Caki2 (cell line): ENCODE measurements at regions not wholly inside any gene's neighbourhood (a gene's known extent, or its start where the extent isn't known, plus 50 kb on each side); places are given as distances from the start of the nearest gene placed in this dataset.

Source experiments
- DNase-seq: peaks from one replicate; pipeline ENCODE4 v3.0.0-alpha.2; 2015; ENCODE audit warnings: low read depth
- in situ Hi-C: cut with HindIII; loops from 2 replicates; pipeline ENCODE4 v1.10.0; 2016; ENCODE audit warnings: low sequenced_read_pairs, low pct_unique_long_range_greater_than_20kb, mixed read lengths

DNA sequence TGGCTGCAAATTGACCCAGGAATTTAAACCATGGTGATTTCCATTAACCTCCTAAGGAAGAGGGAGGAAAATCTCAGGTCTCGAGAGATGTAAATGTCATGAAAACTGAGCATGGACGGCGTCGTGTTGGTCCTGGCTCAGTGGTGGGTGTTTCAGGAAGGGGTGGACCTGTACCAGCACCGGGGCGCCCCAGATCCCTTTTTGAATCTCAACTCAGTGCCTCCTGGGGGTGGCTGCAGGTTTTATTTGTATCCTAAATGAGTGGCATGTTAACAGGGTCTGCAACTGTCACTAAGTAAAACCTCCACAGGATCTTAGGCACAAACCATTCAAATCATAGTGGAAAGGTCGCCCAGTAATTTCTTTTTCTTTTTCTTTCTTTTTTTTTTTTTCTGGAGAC is 101.3 kb downstream of the ASCL4 start:
- in situ Hi-C loops = no loop called here
- DNase-seq = no peak

DNA sequence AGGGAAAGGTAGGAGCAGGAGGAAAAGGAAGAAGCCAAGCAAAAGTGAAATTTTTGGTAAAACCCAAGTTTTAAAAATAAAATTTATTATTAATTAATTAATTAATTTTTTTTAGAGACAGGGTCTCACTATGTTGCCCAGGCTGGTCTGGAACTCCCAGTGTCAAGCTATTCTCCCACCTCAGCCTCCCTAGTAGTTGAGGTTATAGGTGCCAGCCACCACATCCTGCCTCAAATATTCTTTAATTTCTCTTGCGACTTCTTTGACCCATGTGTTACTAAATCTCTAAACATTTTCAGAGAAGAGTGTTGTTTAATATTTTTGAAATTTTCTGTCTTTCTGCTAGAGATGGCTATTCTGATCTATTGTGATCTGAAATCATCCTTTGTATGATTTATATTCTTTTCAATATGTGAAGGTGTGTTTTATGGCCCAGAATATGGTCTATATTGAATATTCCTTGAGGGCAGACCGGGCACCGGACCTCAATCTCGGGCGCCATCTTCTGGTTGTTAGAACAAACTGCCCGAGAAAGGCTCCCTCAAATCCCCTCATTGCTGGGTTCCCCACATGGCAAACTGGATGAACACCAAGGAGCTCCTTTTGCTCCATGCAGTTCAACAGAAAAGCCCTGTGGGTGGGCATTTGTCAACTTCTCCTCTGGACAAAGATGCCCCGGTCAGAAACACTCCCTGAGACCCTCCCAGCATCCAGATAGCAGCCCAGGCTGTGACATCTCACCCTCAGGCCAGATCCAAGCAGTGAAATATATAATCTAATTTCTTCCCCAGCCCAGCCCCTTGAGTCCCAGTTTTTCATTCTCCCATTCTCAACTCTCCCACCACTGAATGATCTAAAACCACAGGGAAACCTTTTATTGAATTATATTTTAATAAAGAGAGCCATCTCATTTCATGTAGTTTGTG is 110.5 kb downstream of the ASCL4 start:
- DNase-seq = peak; percentile 22
- in situ Hi-C loops = no loop called here

DNA sequence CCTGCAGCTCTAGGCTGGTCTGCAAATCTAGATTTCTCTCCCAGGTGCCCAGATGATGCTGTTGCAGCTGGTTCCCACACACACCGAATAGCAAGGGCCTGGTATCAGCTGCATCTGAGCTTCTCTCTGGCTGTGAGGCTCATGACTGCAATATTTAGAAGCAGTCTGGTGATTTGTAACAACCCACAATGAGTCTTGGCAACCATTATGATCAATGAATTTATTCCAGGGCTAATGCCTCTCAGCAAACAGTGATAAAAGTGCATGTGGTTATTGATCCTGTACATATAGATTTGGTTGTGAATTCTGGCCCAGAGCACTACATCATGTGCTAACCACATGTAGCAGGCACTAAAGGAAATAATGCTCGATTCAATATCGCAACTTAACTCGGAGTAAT is 114.3 kb downstream of the ASCL4 start:
- in situ Hi-C loops = no loop called here
- no peak for DNase-seq

DNA sequence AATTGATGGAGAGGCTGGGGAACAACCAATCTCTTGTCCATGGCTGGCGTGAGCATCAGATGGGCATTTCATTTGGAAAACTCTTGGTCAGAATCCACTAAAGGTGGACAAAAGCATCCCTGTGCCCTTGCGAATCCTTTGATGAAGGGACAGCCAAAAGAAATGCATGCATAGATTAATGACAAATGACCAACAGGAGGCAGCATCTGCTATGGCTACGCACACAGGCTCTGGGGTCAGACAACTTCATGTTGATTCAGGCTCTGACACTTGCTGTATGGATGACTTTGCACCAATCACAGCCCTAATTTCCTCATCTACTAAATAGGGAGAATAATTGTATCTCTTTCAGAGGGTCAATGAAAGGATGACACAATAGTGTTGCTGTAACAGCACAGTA is 117.5 kb downstream of the ASCL4 start:
- in situ Hi-C loops = no loop called here
- no peak for DNase-seq

DNA sequence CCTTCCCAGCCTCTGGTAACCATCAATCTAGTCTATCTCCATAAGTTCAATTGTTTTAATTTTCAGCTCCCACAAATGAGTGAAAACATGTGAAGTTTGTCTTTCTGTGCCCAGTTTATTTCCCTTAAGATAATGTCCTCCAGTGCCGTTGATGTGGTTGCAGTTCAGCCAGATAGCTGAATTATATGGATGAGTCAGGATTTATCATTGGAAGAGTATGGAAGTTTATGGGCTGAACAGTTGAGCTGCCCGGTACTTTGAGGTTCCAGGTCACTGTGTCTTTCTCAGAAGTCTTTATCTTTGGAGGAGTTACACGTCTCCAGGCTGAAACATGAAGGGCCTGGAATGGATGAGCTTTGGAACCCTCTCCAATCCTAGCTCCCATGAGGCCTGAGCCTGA is 120.1 kb downstream of the ASCL4 start:
- in situ Hi-C loops = no loop called here
- no peak for DNase-seq

DNA sequence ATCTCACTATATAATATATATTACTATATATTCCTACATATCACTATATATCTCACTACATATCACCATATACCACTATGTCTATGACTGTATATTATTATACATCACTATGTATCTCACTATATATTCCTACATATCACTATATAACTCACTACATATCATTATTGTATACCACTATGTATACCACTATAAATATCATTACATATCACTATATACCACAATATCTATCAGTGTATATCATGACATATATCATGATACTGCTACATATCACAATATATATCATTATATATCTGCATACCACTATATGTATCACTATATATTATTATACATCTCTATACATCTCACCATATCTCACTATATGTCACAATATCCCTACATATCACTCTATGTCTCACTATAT is 121.5 kb downstream of the ASCL4 start:
- in situ Hi-C loops = no loop called here

DNA sequence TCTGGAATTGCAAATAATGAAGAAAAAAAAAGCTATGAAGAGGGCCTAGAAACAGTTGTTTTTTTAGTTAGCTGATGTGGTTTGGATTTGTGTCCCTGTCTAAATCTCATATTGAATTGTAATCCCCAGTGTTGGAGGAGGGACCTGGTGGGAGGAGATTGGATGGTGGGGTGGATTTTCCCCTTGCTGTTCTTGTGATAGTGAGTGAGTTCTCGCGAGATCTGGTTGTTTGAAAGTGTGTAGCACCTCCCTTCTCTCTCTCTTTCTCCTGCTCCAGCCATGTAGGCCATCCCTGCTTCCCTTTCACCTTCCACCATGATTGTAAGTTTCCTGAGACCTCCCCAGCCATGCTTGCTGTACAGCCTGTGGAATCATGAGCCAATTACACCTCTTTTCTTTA is 126.1 kb downstream of the ASCL4 start:
- in situ Hi-C loops = no loop called here
- no peak for DNase-seq

More for the DNA sequence above, 121.5 kb downstream of the ASCL4 start:
- no peak for DNase-seq

DNA sequence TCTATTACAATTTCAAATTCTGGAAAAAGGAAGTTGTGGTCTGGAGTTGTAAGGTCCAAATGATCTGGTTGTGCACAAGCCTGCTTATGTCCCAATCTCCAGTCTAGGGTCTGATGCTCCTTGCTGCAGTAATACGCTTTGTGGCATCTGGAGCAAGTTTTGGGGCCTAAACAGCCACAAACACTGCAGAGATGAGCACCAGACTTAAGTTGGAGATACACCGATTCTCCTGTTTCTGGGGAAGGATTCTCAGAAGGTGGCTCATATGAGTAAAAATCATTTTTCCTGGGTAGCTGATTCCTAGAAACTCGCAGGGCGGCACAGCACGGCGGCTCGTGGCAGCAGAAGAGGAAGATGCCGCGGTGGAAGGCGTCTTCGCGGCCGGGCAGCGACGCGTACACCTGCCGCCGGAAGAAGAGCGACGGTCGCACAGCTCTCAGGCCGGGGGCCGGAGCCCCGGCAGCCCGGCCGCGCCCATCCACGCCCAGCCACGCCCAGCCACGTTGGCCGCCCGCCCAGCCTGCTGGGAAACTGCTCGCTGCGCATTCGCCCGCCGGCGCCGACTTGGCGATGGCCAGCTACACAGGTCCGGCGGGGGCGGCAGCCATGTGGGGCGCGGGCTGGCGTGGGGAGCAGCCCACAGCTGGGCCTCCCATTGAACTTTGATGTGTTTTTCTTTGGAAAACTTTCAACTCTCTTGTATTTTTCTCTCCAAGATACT is 129.0 kb downstream of the ASCL4 start:
- in situ Hi-C loops = no loop called here
- DNase-seq = peak; percentile 78

DNA sequence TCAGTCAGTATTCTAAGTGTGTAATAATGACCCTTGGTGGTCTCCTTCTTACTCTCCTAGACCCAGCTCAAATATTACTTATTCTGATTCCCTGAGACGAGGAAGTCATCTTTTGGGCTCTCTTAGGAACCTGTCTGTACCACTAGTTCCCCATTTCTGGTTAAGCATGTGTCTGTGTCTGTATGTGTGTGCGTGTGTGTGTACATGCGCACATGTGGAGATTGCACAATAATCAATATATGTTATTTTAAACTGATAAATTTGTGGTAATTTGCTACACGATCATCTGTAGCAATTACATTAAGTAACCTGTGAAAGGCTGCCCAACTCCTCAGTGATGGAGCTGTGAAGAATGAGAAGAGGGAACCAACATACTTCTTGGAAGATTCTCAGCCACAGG is 132.2 kb downstream of the ASCL4 start:
- DNase-seq = no peak
- in situ Hi-C loops = no loop called here

DNA sequence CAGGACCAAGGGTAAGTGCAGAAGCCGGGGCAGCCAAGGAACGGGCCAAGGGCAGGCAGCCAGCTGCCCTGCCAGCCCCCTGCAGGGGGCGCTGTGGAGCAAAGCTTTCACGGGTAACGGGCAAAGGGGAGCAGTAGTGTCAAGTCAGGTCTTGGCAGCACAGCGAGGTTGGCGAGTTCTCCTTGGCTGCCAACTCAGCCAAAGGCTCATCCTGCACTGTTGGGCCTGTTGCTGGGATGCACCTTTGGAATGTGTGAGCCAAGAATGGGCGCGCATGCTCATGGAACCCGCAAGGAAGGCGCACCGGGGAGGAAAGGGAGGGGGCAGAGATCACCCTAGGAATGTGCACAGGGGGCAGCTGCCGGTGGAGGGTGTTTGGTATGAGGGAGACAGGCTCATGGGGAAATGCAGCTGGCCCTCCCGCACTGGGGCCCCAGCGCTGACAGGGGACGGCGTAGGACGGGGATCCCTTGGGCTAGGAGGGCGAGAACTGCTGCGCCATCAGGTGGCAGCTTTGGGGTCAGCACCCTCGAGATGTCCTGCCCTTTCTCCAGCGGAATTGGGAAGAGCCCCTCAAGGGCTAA is 138.0 kb downstream of the ASCL4 start:
- peak; percentile 35 for DNase-seq

DNA sequence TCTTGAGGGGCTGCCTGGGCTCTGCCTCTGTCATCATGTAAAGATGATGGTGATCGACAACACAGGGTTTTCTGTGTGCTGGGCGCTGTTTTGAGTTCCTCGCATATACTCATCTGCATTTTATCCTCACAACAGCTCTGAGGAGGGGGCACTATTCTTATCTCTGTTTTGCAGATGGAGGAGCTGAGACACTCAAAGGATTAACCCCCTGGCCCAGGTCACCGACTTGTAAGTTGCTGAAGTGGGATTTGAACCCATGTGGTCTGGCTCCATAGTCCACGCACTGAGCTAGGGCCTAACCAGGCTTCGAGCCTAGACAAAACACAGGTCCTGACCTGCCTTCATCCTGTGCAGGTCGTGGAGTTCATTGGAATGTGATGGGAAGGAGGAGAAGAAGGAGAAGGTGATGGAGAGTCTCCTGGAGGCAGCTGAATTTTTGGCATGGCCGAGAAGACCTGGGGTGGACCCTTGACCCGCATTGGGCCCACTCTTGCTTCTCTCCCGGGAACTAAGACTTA is 140.0 kb downstream of the ASCL4 start:
- in situ Hi-C loops = no loop called here
- no peak for DNase-seq

More for the DNA sequence above, 138.0 kb downstream of the ASCL4 start:
- in situ Hi-C loops = no loop called here

DNA sequence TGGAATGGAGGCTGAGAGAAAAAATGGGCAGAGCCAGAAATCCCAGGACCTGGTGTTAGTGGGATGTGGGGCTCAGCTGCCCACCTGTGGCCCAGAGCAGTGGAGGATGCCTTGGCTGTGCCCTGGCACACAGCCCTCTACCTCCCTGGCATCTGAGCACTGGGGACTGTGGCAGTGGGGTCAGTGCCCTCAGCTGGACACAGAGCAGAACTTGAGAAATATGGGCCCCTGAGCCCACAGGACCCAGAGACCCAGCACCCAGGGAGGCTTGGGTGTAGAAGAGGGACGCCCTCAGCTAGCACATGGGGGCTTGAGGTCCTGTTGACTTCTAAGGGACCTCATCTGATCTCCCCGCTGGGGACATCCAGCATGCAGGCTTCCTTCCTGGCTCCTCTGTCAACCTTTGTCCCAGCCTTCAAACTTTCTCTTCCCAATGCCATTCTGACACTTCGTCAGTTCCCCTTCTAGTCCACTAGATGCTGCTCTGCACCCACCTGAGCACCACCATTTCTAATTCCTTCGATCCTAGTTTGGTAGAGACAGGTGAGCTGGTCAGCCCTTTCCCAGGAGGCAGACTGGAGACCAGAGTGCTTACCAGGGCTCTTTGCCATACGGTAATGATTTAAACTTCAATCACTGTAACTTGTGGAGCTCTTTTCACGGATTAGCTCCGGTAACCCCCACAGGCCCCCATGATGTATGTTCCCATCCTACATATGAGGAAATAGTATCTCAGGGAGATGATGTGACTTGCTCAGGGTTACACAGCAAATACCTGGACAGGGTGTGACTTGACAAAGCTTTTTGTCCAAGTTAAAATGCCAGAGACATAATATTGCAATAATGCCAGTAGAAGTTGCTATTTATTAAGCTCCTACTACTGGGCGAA is 143.7 kb downstream of the ASCL4 start:
- in situ Hi-C loops = no loop called here
- DNase-seq = no peak

DNA sequence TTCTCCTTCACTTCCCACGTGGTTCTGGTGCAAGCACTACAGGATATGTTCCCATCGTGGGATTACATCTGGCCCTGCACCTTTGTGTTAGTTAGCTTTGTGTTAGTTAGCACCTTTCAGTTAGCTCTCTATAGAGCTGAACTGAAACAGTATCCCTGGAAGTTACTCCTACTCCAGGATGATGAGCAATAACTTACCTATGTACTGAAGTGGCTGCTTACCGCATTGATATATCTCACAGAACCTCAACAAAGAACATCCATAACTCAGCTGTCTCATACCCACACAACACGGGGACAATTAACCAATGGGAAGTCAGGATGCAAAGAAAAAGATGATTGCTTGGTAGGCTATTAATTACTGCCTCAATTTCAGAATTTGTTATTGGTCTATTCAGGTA is 146.6 kb downstream of the ASCL4 start:
- DNase-seq = no peak
- in situ Hi-C loops = no loop called here

DNA sequence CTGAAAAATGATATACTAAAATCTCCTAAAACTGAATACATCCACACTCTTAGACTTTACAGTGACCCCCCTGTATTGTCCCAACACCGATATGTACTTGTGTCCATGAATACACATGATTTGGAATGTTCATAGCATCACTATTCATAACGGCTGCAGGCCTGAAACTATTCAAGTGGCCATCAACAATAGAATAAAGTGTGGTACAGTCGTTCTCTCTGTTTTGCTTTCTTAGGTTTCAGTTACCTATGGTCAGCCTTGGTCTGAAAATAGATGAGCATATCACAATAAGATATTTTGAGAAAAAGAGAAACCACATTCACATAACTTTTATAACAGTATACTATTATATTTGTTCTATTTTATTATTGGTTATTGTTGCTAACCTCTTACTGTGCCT is 150.6 kb downstream of the ASCL4 start:
- in situ Hi-C loops = no loop called here
- DNase-seq = no peak

DNA sequence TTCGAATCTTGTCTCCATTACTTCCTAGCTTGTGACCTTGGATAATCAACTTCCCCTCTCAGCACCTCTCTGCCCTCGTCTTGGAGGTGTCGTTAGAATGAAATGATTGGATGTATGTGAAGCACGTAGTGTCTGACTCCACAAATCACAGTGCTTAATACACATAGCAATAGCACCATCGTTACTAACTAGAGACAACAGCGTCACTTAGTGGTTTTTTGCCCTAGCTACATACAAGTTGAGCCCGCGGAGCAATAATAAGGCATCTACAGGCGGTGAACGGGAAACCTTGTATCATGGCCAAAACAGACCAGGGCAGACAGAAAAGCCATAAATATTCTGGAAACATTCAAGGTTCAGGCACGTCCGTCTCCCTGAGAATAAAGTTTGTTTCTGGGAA is 154.9 kb downstream of the ASCL4 start:
- no peak for DNase-seq
- in situ Hi-C loops = no loop called here

DNA sequence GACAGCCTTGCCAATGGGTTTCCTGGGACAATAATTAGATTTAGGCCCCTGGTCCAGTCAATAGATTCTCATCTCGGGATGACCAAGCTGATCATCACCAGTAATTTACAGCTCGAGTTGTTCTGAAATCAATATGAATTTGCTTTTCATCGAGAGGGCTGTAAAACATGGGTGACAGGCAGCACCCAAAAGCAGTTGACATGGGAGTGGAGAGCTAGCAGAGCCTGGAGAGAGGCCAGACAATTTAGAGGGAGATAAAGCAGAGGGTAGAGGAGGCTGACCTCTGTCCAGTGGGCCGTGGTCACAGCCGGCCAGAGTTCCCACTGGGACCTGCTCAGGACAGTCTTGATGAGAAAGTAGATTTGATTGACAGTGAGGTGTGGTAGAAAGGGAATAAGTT is 157.3 kb downstream of the ASCL4 start:
- in situ Hi-C loops = no loop called here
- DNase-seq = no peak

DNA sequence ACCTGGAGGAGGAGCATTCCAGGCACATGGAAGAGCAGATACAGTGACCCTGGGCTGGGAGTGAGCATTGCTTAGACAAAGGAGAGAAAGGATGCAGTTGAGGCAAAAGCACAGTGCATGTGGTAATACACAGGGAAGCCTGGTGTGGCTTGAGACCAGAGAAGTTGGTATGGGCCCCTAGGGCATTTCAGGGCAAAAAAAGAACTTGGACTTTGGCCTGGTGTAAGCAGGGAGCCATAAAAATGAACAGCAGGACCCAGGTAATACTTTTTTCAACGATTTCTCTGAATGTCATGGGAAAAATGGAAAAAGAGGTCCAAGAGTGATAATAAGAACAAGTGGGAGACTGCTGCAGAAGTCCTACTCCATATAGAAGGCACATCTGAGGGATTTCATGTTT is 163.9 kb downstream of the ASCL4 start:
- DNase-seq = no peak
- in situ Hi-C loops = no loop called here

DNA sequence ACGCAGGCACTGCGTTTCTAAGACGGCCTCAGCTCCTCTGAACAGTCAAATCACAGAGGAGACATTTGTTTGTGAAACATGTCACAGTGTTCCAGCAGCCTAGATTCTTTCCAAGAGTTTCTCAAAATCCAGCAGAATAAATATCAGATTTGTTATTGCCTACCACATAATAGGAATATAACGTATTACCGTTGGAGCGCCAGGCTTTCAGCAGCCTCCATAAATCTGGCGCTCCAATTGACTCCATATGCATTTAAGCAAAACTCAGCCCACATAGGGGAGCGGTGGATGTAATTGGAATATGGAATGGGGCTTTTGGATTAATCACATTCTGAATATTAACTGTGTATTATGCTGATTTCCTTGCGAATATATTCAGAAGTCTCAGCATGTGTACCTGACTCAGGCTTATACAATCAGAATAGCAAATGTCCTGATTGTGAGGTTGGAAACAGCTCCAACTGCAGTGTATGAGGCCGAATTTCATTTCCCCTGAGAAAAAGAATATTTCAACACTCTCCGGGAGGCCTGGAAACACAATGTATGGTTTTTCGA is 174.0 kb downstream of the ASCL4 start:
- in situ Hi-C loops = no loop called here
- DNase-seq = no peak
